Body of pancreas (tissue), 4 donors: ENCODE measurements at regions not wholly inside any gene's neighbourhood (a gene's known extent, or its start where the extent isn't known, plus 50 kb on each side); places are given as distances from the start of the nearest gene placed in this dataset.
A peak's percentile ranks its signal among the peaks of the same experiment; 100 is the strongest.
"Not testable (repeated sequence)": the region's sequence is repeated elsewhere in the genome, so short reads cannot be mapped to it uniquely, and the experiment has no call there.

ENCODE experiments used
- ATAC-seq: fragments of 150-250 bp; one replicate; pipeline ENCODE4 v1.9.1; 2016
- DNase-seq, 4 donors: peaks; one replicate each; pipeline ENCODE4 v3.0.0-alpha.2; 2019
- H3K27ac ChIP-seq, 4 donors: fragments of 200-600 bp; sonication (generic); 1 replicate in 3 of 4; 2 replicates in 1 of 4; pipeline versions ENCODE4 v1.5.1 to v1.6.1; 2016 to 2019; ENCODE audit warnings: mild to moderate bottlenecking in 1 of 4, mixed read lengths in 1 of 4, moderate library complexity in 1 of 4
- H3K27me3 ChIP-seq, 2 donors: fragments of 200-600 bp; sonication (generic); one replicate each; pipeline ENCODE4 v1.6.0; 2016; ENCODE audit warnings: mild to moderate bottlenecking in 1 of 2
- H3K36me3 ChIP-seq, 2 donors: fragments of 200-600 bp; sonication (generic); replicated peaks in 1 of 2; 2 replicates each; pipeline ENCODE4 v1.5.1; 2016; ENCODE audit warnings: low read depth in 2 of 2; ENCODE audit not compliant: insufficient read depth in 1 of 2
- H3K4me1 ChIP-seq: fragments of 200-600 bp; sonication (generic); one replicate; pipeline ENCODE4 v1.6.0; 2016
- H3K4me3 ChIP-seq, 2 donors: fragments of 200-600 bp; sonication (generic); 1 replicate in 1 of 2; 2 replicates in 1 of 2; pipeline ENCODE4 v1.5.1; 2016 to 2019
- H3K9me3 ChIP-seq, 3 donors: fragments of 200-600 bp; sonication (generic); 1 replicate in 2 of 3; 2 replicates in 1 of 3; pipeline ENCODE4 v1.5.1; 2016
- POLR2A ChIP-seq, 3 donors: fragments of 450-650 bp; IDR thresholded peaks; one replicate each; pipeline ENCODE4 v1.6.1; 2016; ENCODE audit warnings: antibody characterized with exemption in 3 of 3, mild to moderate bottlenecking in 2 of 3
- WGBS, 2 donors: methylation state at CpG; one replicate each; pipeline ENCODE4 v1.1.5; 2017; 5-methylcytosine and 5-hydroxymethylcytosine counted together
- intact Hi-C: fragments of 100-400 bp; cut with DNase I; formaldehyde crosslinking; loops from one replicate; pipeline ENCODE4 v1.15.1; 2023
- TF ChIP-seq, protein P1 (sequence below), 7 experiments: fragments of 450-650 bp in 4 of 7; fragments of 200-600 bp in 3 of 7; sonication (generic) in 3 of 7; IDR thresholded peaks; one replicate each; pipeline ENCODE4 v1.5.1; 2016 to 2019; ENCODE audit warnings: antibody characterized with exemption in 7 of 7

DNA sequence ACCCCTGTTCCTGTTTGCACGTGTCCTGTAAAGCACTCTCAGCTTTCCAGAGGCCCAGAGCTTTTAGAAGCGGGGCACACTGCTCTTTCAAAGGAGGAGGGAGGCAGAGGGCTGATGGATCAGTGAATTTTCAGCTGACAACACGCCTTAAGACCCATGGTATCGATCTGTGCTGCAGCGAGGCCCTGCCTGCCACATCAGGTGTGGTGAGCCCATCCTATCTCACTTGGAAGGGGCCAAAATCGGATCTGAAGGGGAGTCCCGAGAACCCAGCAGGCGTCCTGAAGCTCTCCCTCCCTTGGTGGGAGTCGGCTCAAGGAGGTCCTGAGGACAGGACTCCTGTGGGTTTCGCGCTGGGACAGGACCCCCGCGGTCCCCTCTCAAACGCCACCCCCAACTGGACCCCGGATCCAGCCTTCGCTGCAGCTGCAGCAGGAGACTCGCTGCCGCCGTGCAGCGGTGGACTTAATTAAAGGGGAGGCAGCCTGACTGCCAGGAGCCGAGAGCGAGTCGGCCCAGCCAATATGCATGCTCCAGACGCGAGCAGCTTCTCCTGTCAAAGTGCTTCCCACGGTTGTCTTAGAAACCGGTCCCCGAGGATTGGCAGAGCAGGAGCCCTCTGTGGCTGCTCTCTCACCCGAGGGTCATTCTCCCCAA, 580.0 kb upstream of the ZNF337 start:
- TF ChIP-seq, protein P1, sequence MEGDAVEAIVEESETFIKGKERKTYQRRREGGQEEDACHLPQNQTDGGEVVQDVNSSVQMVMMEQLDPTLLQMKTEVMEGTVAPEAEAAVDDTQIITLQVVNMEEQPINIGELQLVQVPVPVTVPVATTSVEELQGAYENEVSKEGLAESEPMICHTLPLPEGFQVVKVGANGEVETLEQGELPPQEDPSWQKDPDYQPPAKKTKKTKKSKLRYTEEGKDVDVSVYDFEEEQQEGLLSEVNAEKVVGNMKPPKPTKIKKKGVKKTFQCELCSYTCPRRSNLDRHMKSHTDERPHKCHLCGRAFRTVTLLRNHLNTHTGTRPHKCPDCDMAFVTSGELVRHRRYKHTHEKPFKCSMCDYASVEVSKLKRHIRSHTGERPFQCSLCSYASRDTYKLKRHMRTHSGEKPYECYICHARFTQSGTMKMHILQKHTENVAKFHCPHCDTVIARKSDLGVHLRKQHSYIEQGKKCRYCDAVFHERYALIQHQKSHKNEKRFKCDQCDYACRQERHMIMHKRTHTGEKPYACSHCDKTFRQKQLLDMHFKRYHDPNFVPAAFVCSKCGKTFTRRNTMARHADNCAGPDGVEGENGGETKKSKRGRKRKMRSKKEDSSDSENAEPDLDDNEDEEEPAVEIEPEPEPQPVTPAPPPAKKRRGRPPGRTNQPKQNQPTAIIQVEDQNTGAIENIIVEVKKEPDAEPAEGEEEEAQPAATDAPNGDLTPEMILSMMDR (IDR thresholded peaks at IDR 0.05): no peak
- no peak for TF ChIP-seq POLR2A (IDR thresholded peaks at IDR 0.05)
- Histone ChIP-seq H3K4me3 (no peak overlapping the region), H3K9me3 (no peaks in the 10 kb centered on the region), H3K27ac (no peak overlapping the region), H3K36me3 (no peaks in the 10 kb centered on the region), H3K4me1 (no peaks in the 10 kb centered on the region), H3K27me3 (no peaks in the 10 kb centered on the region)
- intact Hi-C loops: no loop called here
- 12 to 20% methylated on average over 5 to 29 of the region's 29 CpGs for WGBS, 2 donors
- no peak for ATAC-seq
- DNase-seq: peak in 1 of 4 donors; percentile 6

DNA sequence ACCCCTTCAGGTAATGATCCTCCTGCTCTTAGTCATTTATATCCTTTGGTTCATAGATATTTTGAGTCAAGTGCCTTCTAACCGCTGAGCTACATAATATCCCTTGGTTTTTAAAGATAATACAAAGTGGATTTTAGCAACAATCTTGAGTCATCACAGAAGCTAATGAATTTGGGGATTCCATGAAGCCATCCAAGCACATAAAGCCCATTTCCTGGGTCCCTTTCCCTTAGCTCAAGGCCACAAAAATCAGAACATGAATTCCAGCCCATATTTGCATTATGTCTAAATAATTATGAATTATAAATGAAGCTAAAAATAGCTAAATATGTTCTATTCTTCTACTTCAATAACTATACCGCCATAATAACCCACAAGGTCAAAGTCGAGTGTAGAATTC, 572.1 kb upstream of the ZNF337 start:
- not testable (repeated sequence) for H3K4me3 ChIP-seq

DNA sequence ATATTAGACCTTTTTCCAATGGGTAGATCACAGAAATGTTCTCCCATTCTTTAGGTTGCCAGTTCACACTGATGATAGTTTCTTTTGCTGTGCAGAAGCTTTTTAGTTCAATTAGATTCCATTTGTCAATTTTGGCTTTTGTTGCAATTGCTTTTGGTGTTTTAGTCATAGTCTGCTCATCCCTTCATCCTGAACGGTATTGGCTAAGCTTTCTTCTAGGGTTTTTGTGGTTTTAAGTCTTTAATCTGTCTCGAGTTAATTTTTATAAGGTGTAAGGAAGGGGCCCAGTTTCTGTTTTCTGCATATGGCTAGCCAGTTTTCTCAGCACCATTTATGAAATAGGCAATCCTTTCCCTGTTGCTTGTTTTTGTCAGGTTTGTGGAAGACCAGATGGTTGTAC, 564.3 kb upstream of the ZNF337 start:
- 43 to 49% methylated on average over 2 of the region's 2 CpGs for WGBS, 2 donors
- H3K27ac ChIP-seq, H3K9me3 ChIP-seq, ATAC-seq, H3K4me1 ChIP-seq, H3K4me3 ChIP-seq, DNase-seq, H3K27me3 ChIP-seq, H3K36me3 ChIP-seq, intact Hi-C loops: not testable (repeated sequence)

More for the DNA sequence above, 572.1 kb upstream of the ZNF337 start:
- DNase-seq, H3K4me1 ChIP-seq, H3K27ac ChIP-seq, H3K36me3 ChIP-seq, H3K27me3 ChIP-seq, H3K9me3 ChIP-seq, ATAC-seq, intact Hi-C loops: not testable (repeated sequence)
- 60 to 65% methylated on average over 3 of the region's 3 CpGs for WGBS, 2 donors

GRCh38 chr20:26252311-26252975, 555.8 kb upstream of the ZNF337 start:
- 45 to 57% methylated on average over 4 to 8 of the region's 8 CpGs for WGBS, 2 donors
- DNase-seq, intact Hi-C loops, H3K9me3 ChIP-seq, H3K27ac ChIP-seq, ATAC-seq, H3K4me1 ChIP-seq, H3K4me3 ChIP-seq, H3K27me3 ChIP-seq, H3K36me3 ChIP-seq: not testable (repeated sequence)

DNA sequence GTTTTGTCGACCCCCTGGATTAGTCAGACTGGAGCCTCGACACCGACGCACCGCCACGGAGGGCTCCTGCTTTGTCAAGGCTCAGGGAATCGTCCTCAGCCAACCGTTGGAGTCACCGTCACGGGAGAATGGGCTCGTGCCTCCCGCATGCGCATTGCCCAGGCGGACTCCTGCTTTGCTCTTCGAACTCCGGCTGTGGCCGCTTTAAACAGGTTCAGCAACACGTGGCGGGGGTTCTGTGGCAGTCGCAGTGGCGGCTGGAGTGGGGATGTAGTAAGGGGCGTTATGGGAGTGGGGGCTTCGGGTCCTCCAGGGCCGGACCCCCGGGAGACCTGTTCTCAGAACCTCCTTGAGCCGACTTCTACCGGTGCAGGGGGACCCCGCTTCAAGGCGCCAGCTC, 554.7 kb upstream of the ZNF337 start:
- H3K4me3 ChIP-seq, H3K36me3 ChIP-seq, H3K27ac ChIP-seq, H3K4me1 ChIP-seq, H3K27me3 ChIP-seq, H3K9me3 ChIP-seq, ATAC-seq, intact Hi-C loops, DNase-seq: not testable (repeated sequence)
- WGBS, 2 donors: 84 to 89% methylated on average over 13 to 29 of the region's 29 CpGs

GRCh38 chr20:26250249-26251114, 553.8 kb upstream of the ZNF337 start:
- intact Hi-C loops, H3K27me3 ChIP-seq, ATAC-seq, H3K4me1 ChIP-seq, H3K4me3 ChIP-seq, H3K9me3 ChIP-seq, H3K27ac ChIP-seq, DNase-seq, H3K36me3 ChIP-seq: not testable (repeated sequence)
- WGBS, 2 donors: 75 to 85% methylated on average over 26 of the region's 26 CpGs

GRCh38 chr20:26243731-26244130, 547.1 kb upstream of the ZNF337 start:
- 58 to 63% methylated on average over 4 of the region's 4 CpGs for WGBS, 2 donors
- Histone ChIP-seq H3K9me3 (no peaks in the 10 kb centered on the region), H3K27me3 (no peaks in the 10 kb centered on the region), H3K36me3 (no peaks in the 10 kb centered on the region), H3K4me3 (no peak overlapping the region), H3K27ac (no peak overlapping the region), H3K4me1 (no peaks in the 10 kb centered on the region)
- intact Hi-C loops: no loop called here
- no peak for ATAC-seq
- TF ChIP-seq, protein P1 (IDR thresholded peaks at IDR 0.05): no peak
- TF ChIP-seq POLR2A (IDR thresholded peaks at IDR 0.05): no peak
- no peak for DNase-seq

GRCh38 chr20:26220609-26221008, 524.0 kb upstream of the ZNF337 start:
- H3K36me3 ChIP-seq, intact Hi-C loops, H3K27ac ChIP-seq, H3K4me3 ChIP-seq, ATAC-seq, H3K9me3 ChIP-seq, H3K4me1 ChIP-seq, DNase-seq, H3K27me3 ChIP-seq: not testable (repeated sequence)
- 54 to 61% methylated on average over 1 of the region's 1 CpG for WGBS, 2 donors

DNA sequence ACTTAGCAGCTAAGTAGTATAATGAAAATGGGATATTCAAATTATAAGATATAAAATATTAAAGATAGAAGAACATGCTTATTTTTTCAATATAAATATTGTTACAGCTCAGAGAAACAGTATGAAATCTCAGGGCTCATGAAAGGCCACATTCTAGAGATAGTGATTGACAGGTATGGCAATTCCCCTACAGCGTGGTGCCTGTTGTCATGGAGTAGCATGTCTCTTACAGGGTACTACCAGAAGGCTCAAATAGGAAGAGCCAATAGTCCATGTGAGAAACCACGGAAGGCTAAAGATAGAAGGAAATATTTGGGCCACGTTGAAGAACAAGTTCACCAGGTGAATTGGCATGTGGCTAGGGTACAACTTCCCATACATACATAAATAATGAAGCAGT, 522.9 kb upstream of the ZNF337 start:
- H3K27me3 ChIP-seq, intact Hi-C loops, H3K36me3 ChIP-seq, H3K9me3 ChIP-seq, H3K4me1 ChIP-seq, H3K4me3 ChIP-seq, DNase-seq, ATAC-seq, H3K27ac ChIP-seq: not testable (repeated sequence)
- WGBS, 2 donors: 48 to 68% methylated on average over 3 of the region's 3 CpGs
